PC-3 (cell line): ENCODE measurements at regions not wholly inside any gene's neighbourhood (a gene's known extent, or its start where the extent isn't known, plus 50 kb on each side); places are given as distances from the start of the nearest gene placed in this dataset.
"Not testable (repeated sequence)": the region's sequence is repeated elsewhere in the genome, so short reads cannot be mapped to it uniquely, and the experiment has no call there.

ENCODE experiments used
- CTCF ChIP-seq: fragments of 300-600 bp; sonication (generic); conservative IDR thresholded peaks from 2 replicates; pipeline ENCODE4 v1.5.1; 2017; ENCODE audit warnings: antibody characterized with exemption, low read depth, mild to moderate bottlenecking, low read length
- EZH2 ChIP-seq: fragments of 300-600 bp; sonication (generic); IDR thresholded peaks from one replicate; pipeline ENCODE4 v1.6.1; 2017; ENCODE audit warnings: antibody characterized with exemption, mild to moderate bottlenecking, low read length; ENCODE audit not compliant: unreplicated experiment
- EZH2phosphoT487 ChIP-seq: fragments of 300-600 bp; sonication (generic); IDR thresholded peaks from 2 replicates; pipeline ENCODE4 v1.6.1; 2018; ENCODE audit warnings: mild to moderate bottlenecking, antibody characterized with exemption, low read length, borderline replicate concordance

- TF ChIP-seq CTCF, EZH2, EZH2phosphoT487: not testable (repeated sequence)
Measured at GRCh38 chr3:6340980-6341325, 520.0 kb upstream of the GRM7 start.
